DND-41 (cell line): ENCODE measurements at regions not wholly inside any gene's neighbourhood (a gene's known extent, or its start where the extent isn't known, plus 50 kb on each side); places are given as distances from the start of the nearest gene placed in this dataset.
"Not testable (repeated sequence)": the region's sequence is repeated elsewhere in the genome, so short reads cannot be mapped to it uniquely, and the experiment has no call there.

Source experiments
- ATAC-seq: fragments of 200-7000 bp; cut with Tn5 transposase; 3 replicates; pipeline ENCODE4 v1.9.1; 2021; ENCODE audit warnings: low read depth; ENCODE audit not compliant: insufficient read depth
- DNase-seq: peaks from one replicate; pipeline ENCODE4 v3.0.0-alpha.2; 2020
- H2AFZ ChIP-seq: 2 replicates; pipeline ENCODE4 v1.6.0; 2012; ENCODE audit warnings: low read depth, low read length
- H3K27ac ChIP-seq: 2 replicates; pipeline ENCODE4 v1.5.1; 2012; ENCODE audit warnings: low read length, inconsistent platforms
- H3K27me3 ChIP-seq: fragments of 200-600 bp; sonication (generic); 2 replicates; pipeline ENCODE4 v1.6.0; 2012; ENCODE audit warnings: low read length, mild to moderate bottlenecking, inconsistent platforms; ENCODE audit not compliant: insufficient read depth, poor library complexity
- H3K36me3 ChIP-seq: 2 replicates; pipeline ENCODE4 v1.5.1; 2012; ENCODE audit warnings: low read length, inconsistent platforms; ENCODE audit not compliant: insufficient read depth
- H3K4me1 ChIP-seq: 2 replicates; pipeline ENCODE4 v1.5.1; 2012; ENCODE audit warnings: mild to moderate bottlenecking, low read length; ENCODE audit not compliant: insufficient read depth
- H3K4me2 ChIP-seq: 2 replicates; pipeline ENCODE4 v1.6.0; 2012; ENCODE audit warnings: mild to moderate bottlenecking, moderate library complexity, low read length, inconsistent platforms; ENCODE audit not compliant: insufficient read depth
- H3K4me3 ChIP-seq, 2 experiments: fragments of 200-600 bp in 1 of 2; shearing (Covaris generic) in 1 of 2; 2 replicates each; pipeline ENCODE4 v1.5.1; 2012 to 2016; ENCODE audit warnings: inconsistent platforms in 2 of 2, low read length in 2 of 2, mild to moderate bottlenecking in 2 of 2, low read depth in 1 of 2, moderate library complexity in 1 of 2
- H3K79me2 ChIP-seq: 2 replicates; pipeline ENCODE4 v1.6.0; 2012; ENCODE audit warnings: low read length, inconsistent platforms; ENCODE audit not compliant: insufficient read depth
- H3K9ac ChIP-seq: 2 replicates; pipeline ENCODE4 v1.6.0; 2012; ENCODE audit warnings: low read depth, mild to moderate bottlenecking, inconsistent platforms, low read length, moderate library complexity
- H3K9me3 ChIP-seq: 2 replicates; pipeline ENCODE4 v1.5.1; 2012; ENCODE audit warnings: low read length, moderate library complexity, mild to moderate bottlenecking, inconsistent platforms; ENCODE audit not compliant: insufficient read depth, severe bottlenecking
- H4K20me1 ChIP-seq: 2 replicates; pipeline ENCODE4 v1.6.0; 2012; ENCODE audit warnings: low read length; ENCODE audit not compliant: insufficient read depth
- EZH2 ChIP-seq: IDR thresholded peaks from 3 replicates; pipeline ENCODE4 v1.6.1; 2012; ENCODE audit warnings: borderline replicate concordance, low read depth, mild to moderate bottlenecking, moderate library complexity, low read length, inconsistent platforms; ENCODE audit not compliant: severe bottlenecking
- TF ChIP-seq, protein P1 (sequence below): IDR thresholded peaks from 2 replicates; pipeline ENCODE4 v1.5.1; 2012; ENCODE audit warnings: borderline replicate concordance, low read length, moderate library complexity, mild to moderate bottlenecking; ENCODE audit not compliant: poor library complexity, severe bottlenecking; ENCODE audit errors: extremely low read depth

DNA sequence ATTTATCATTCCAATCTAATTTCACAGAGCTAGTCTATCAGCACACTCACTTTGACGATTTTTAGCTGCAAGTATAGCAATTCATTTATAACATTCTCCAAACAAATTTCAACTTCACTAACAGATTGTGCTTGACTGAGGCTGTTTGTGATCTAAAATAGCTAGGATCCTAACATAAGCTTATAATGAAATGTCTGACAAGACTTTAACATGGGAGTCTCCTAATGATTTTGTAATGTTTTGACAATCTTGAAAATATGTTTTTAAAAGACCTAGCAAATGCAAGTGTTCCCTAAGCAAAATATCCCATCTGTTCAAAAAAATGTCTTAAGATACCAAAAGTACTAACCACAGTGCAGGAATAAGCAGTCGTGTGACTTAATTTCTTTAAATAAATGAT, 889.5 kb upstream of the SPRY2 start:
- H3K9ac ChIP-seq = no peak overlapping the region
- no peak overlapping the region for H3K4me3 ChIP-seq
- H3K27me3 ChIP-seq = no peaks in the 10 kb centered on the region
- no peaks in the 10 kb centered on the region for H3K9me3 ChIP-seq
- ATAC-seq = no peak
- H3K79me2 ChIP-seq = no peaks in the 10 kb centered on the region
- H4K20me1 ChIP-seq = no peaks in the 10 kb centered on the region
- H2AFZ ChIP-seq = no peak overlapping the region
- no peak for DNase-seq
- no peak for TF ChIP-seq EZH2
- TF ChIP-seq, protein P1, sequence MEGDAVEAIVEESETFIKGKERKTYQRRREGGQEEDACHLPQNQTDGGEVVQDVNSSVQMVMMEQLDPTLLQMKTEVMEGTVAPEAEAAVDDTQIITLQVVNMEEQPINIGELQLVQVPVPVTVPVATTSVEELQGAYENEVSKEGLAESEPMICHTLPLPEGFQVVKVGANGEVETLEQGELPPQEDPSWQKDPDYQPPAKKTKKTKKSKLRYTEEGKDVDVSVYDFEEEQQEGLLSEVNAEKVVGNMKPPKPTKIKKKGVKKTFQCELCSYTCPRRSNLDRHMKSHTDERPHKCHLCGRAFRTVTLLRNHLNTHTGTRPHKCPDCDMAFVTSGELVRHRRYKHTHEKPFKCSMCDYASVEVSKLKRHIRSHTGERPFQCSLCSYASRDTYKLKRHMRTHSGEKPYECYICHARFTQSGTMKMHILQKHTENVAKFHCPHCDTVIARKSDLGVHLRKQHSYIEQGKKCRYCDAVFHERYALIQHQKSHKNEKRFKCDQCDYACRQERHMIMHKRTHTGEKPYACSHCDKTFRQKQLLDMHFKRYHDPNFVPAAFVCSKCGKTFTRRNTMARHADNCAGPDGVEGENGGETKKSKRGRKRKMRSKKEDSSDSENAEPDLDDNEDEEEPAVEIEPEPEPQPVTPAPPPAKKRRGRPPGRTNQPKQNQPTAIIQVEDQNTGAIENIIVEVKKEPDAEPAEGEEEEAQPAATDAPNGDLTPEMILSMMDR = no peak
- H3K4me1 ChIP-seq = no peaks in the 10 kb centered on the region
- no peak overlapping the region for H3K27ac ChIP-seq
- H3K4me2 ChIP-seq = no peak overlapping the region
- no peaks in the 10 kb centered on the region for H3K36me3 ChIP-seq

DNA sequence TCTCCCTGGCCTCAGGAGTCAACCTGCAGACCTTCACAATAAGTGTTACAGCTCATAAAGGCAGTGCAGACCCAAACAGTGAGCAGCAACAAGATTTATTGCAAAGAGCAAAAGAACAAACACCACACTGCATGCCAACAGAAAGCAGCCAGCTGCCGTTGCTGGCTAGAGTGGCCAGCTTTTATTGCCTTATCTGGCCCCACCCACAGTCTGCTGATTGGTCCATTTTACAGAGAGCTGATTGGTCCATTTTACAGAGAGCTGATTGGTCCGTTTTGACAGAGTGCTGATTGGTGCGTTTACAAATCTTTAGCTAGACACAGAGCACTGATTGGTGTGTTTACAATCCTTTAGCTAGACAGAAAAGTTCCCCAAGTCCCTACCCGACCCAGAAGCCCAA, 885.9 kb upstream of the SPRY2 start:
- H3K4me1 ChIP-seq, H3K36me3 ChIP-seq, H2AFZ ChIP-seq, ATAC-seq, H4K20me1 ChIP-seq, H3K9me3 ChIP-seq, H3K9ac ChIP-seq, H3K27me3 ChIP-seq, H3K79me2 ChIP-seq, H3K4me2 ChIP-seq, H3K27ac ChIP-seq, H3K4me3 ChIP-seq, DNase-seq: not testable (repeated sequence)

GRCh38 chr13:81224209-81224833, 883.4 kb upstream of the SPRY2 start:
- Histone ChIP-seq H2AFZ (no peak overlapping the region), H3K27ac (no peak overlapping the region), H3K9ac (no peak overlapping the region), H3K27me3 (no peaks in the 10 kb centered on the region), H3K36me3 (no peaks in the 10 kb centered on the region), H3K4me3 (no peak overlapping the region), H4K20me1 (no peaks in the 10 kb centered on the region), H3K4me2 (no peak overlapping the region), H3K79me2 (no peaks in the 10 kb centered on the region), H3K4me1 (no peaks in the 10 kb centered on the region), H3K9me3 (peaks cover 2% of the 10 kb centered on the region)
- DNase-seq (no peak), ATAC-seq (no peak)
- no peak for TF ChIP-seq EZH2
- TF ChIP-seq, protein P1 = no peak

DNA sequence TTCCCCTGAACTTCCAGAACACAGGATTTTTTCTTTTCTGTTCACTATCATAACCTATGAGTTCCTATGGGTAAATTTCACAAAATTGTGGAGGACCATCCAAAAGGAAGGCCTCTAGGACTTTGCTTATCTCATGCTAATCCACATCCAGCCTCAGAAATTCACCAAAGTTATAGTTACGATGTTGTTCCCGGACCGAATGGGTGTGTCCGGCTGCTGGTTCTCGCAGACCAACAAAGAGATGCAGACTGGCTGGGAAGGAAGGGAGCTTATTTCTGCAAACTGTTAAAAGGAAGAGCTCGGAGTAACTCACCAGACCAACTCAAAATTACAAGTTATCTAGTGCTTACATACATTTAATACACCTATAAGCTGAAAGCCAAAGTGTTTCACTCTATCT, 882.9 kb upstream of the SPRY2 start:
- no peak overlapping the region for H3K9ac ChIP-seq
- TF ChIP-seq, protein P1 = no peak
- TF ChIP-seq EZH2 = no peak
- no peak overlapping the region for H3K27ac ChIP-seq
- no peak overlapping the region for H2AFZ ChIP-seq
- no peaks in the 10 kb centered on the region for H3K27me3 ChIP-seq
- H3K36me3 ChIP-seq = no peaks in the 10 kb centered on the region
- H3K4me3 ChIP-seq = no peak overlapping the region
- ATAC-seq = no peak
- no peak overlapping the region for H3K4me2 ChIP-seq
- no peaks in the 10 kb centered on the region for H4K20me1 ChIP-seq
- no peaks in the 10 kb centered on the region for H3K79me2 ChIP-seq
- peaks cover 2% of the 10 kb centered on the region for H3K9me3 ChIP-seq
- H3K4me1 ChIP-seq = no peaks in the 10 kb centered on the region
- DNase-seq = no peak
